ENCODE measurements at regions not wholly inside any gene's neighbourhood (a gene's known extent, or its start where the extent isn't known, plus 50 kb on each side); places are given as distances from the start of the nearest gene placed in this dataset.

GRCh38 chr10:125269716-125270115 is 109.4 kb upstream of the CTBP2 start:
- no peaks in the 10 kb centered on the region for H3K36me3 ChIP-seq (ENCODE audit: insufficient read depth, low read length)
- no peak overlapping the region for H3K9ac ChIP-seq (ENCODE audit: insufficient read length)
- no peak overlapping the region for H3K27ac ChIP-seq
- no peak for DNase-seq (ENCODE audit: low read depth, low spot score)
- no peak overlapping the region for H3K4me3 ChIP-seq
- H3K9me3 ChIP-seq (ENCODE audit: low read depth, low read length): no peaks in the 10 kb centered on the region
- TF ChIP-seq FOXP2 (optimal IDR thresholded peaks at IDR 0.05; ENCODE audit: control extremely low read depth, extremely low read length, insufficient read depth): no peak
- no peak for TF ChIP-seq EZH2 (IDR thresholded peaks at IDR 0.05)
- TF ChIP-seq POLR2AphosphoS5 (IDR thresholded peaks at IDR 0.05; ENCODE audit: borderline replicate concordance, low read depth, low read length): no peak

DNA sequence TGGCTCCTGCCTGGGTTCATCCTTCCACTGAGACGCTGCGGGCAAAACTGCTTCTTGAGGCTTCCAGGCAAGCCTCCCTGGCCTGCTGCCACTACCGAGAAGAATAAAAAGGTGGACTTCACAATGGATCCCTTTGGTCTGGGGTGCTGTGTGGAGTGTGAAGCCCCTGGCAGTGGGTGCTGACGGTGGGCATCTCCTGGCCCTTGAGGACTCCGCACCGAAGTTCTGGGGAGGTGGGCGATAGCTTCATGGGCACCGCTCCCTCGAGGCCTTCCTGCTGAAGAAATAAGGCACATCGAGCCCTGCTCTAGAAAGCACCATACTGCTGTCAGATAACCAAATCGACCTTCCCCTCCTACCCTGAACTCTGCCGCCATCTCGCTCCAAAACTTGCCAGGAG is 106.6 kb upstream of the CTBP2 start:
- Histone ChIP-seq H3K36me3 (ENCODE audit: insufficient read depth, low read length) (no peaks in the 10 kb centered on the region), H3K9ac (ENCODE audit: insufficient read length) (no peak overlapping the region), H3K27ac (no peak overlapping the region), H3K4me3 (no peak overlapping the region), H3K9me3 (ENCODE audit: low read depth, low read length) (no peaks in the 10 kb centered on the region)
- TF ChIP-seq POLR2AphosphoS5 (IDR thresholded peaks at IDR 0.05; ENCODE audit: borderline replicate concordance, low read depth, low read length): no peak
- TF ChIP-seq FOXP2 (optimal IDR thresholded peaks at IDR 0.05; ENCODE audit: control extremely low read depth, extremely low read length, insufficient read depth): no peak
- no peak for TF ChIP-seq EZH2 (IDR thresholded peaks at IDR 0.05)
- DNase-seq (ENCODE audit: low read depth, low spot score): no peak

DNA sequence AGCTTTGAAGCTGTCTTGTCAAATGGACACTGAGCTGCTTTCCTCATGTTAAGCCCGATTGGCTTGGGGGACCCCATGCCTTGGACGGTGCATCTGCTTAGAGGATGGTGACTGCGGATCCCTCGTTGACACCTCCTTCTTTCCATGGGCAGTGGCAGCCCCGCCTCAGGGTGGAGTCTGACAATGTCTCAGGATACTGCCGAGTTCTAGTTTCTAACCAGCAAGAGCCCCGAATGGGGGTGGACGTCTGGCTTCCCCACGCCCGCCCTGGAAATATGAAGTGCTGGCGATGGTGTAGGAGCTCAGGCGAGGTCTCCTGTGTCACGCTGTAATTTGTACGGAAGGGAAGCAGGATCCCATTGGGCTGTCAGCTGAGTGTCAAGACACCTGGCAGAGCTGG is 106.2 kb upstream of the CTBP2 start:
- DNase-seq (ENCODE audit: low read depth, low spot score): no peak

GRCh38 chr10:125265579-125265955 is 105.2 kb upstream of the CTBP2 start:
- TF ChIP-seq EZH2 (IDR thresholded peaks at IDR 0.05): no peak
- no peak overlapping the region for H3K27ac ChIP-seq
- no peak for DNase-seq (ENCODE audit: low read depth, low spot score)
- H3K36me3 ChIP-seq (ENCODE audit: insufficient read depth, low read length): no peaks in the 10 kb centered on the region
- no peaks in the 10 kb centered on the region for H3K9me3 ChIP-seq (ENCODE audit: low read depth, low read length)
- H3K4me3 ChIP-seq: no peak overlapping the region
- H3K9ac ChIP-seq (ENCODE audit: insufficient read length): no peak overlapping the region

More for the DNA sequence above, 106.2 kb upstream of the CTBP2 start:
- Histone ChIP-seq H3K4me3 (no peak overlapping the region), H3K9me3 (ENCODE audit: low read depth, low read length) (no peaks in the 10 kb centered on the region), H3K36me3 (ENCODE audit: insufficient read depth, low read length) (no peaks in the 10 kb centered on the region), H3K27ac (no peak overlapping the region), H3K9ac (ENCODE audit: insufficient read length) (no peak overlapping the region)
- TF ChIP-seq EZH2 (IDR thresholded peaks at IDR 0.05) (no peak), POLR2AphosphoS5 (IDR thresholded peaks at IDR 0.05; ENCODE audit: borderline replicate concordance, low read depth, low read length) (no peak), FOXP2 (optimal IDR thresholded peaks at IDR 0.05; ENCODE audit: control extremely low read depth, extremely low read length, insufficient read depth) (no peak)

DNA sequence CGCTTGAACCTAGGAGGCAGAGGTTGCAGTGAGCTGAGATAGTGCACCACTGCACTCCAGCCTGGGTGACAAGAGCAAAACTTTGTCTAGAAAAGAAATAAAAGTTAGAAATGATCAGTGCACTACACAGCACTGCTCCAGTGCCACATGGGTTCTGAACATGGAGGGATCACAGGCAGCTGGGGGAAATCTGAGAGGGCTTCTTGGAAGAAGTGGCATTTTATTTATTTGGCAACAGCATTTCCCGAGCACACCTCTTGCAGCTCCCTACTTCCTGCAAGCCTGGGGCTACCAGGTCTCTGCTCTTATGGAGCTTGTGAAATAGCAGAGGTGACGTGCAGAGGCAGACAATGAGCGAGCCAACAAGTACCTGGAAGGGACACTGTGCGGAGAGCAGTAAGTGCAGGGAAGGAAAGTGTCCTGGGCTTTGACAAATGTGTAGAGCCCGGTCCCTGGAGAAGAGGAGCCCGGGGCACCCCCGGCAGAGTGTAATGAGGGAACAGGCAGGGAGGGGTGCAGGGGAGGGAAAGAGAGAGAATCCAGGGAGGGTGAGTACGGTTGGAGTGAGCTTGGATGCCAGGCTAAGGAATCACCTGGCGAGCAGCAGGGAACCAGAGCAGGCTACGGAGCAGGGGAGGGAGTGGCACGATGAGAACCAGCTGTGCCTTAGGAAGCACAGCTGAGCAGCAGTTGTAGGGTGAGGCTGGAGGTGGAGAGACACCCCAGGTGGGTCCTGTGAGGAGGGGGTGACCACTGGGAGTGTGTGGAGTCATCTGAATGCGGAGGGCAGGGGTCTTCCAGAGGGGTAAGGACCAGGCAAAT is 104.6 kb upstream of the CTBP2 start:
- Histone ChIP-seq H3K27ac (no peak overlapping the region), H3K36me3 (ENCODE audit: insufficient read depth, low read length) (no peaks in the 10 kb centered on the region), H3K4me3 (no peak overlapping the region), H3K9me3 (ENCODE audit: low read depth, low read length) (no peaks in the 10 kb centered on the region), H3K9ac (ENCODE audit: insufficient read length) (no peak overlapping the region)
- TF ChIP-seq EZH2 (IDR thresholded peaks at IDR 0.05): no peak
- no peak for TF ChIP-seq FOXP2 (optimal IDR thresholded peaks at IDR 0.05; ENCODE audit: control extremely low read depth, extremely low read length, insufficient read depth)
- no peak for TF ChIP-seq POLR2AphosphoS5 (IDR thresholded peaks at IDR 0.05; ENCODE audit: borderline replicate concordance, low read depth, low read length)
- DNase-seq (ENCODE audit: low read depth, low spot score): no peak

GRCh38 chr10:125264091-125264490 is 103.7 kb upstream of the CTBP2 start:
- Histone ChIP-seq H3K4me3 (no peak overlapping the region), H3K27ac (no peak overlapping the region), H3K9me3 (ENCODE audit: low read depth, low read length) (no peaks in the 10 kb centered on the region), H3K9ac (ENCODE audit: insufficient read length) (no peak overlapping the region), H3K36me3 (ENCODE audit: insufficient read depth, low read length) (no peaks in the 10 kb centered on the region)
- no peak for TF ChIP-seq EZH2 (IDR thresholded peaks at IDR 0.05)
- no peak for TF ChIP-seq FOXP2 (optimal IDR thresholded peaks at IDR 0.05; ENCODE audit: control extremely low read depth, extremely low read length, insufficient read depth)
- TF ChIP-seq POLR2AphosphoS5 (IDR thresholded peaks at IDR 0.05; ENCODE audit: borderline replicate concordance, low read depth, low read length): no peak
- DNase-seq (ENCODE audit: low read depth, low spot score): no peak

GRCh38 chr10:125263551-125263950 is 103.2 kb upstream of the CTBP2 start:
- Histone ChIP-seq H3K27ac (no peak overlapping the region), H3K36me3 (ENCODE audit: insufficient read depth, low read length) (no peaks in the 10 kb centered on the region), H3K9me3 (ENCODE audit: low read depth, low read length) (no peaks in the 10 kb centered on the region), H3K9ac (ENCODE audit: insufficient read length) (no peak overlapping the region), H3K4me3 (no peak overlapping the region)
- no peak for TF ChIP-seq FOXP2 (optimal IDR thresholded peaks at IDR 0.05; ENCODE audit: control extremely low read depth, extremely low read length, insufficient read depth)
- TF ChIP-seq POLR2AphosphoS5 (IDR thresholded peaks at IDR 0.05; ENCODE audit: borderline replicate concordance, low read depth, low read length): no peak
- no peak for TF ChIP-seq EZH2 (IDR thresholded peaks at IDR 0.05)
- no peak for DNase-seq (ENCODE audit: low read depth, low spot score)

DNA sequence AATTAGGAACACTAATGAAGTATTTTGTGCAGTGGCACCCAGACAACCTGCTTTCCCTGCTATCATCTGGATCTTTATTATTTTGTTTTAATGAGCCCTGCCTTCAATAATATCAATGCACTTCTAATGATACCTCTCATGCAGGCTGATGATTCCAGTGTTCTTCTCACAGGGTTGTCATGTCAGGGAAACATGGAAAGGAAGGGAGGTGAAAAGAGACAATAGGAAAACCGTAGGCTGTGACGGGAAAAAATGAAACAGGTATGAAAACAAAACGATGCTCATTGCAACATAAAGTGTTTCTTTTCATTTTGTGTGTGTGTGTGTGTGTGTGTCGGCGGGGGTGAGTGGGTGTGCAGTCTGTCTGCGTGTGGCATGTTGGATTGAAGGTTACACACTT is 102.6 kb upstream of the CTBP2 start:
- no peaks in the 10 kb centered on the region for H3K9me3 ChIP-seq (ENCODE audit: low read depth, low read length)
- H3K9ac ChIP-seq (ENCODE audit: insufficient read length): no peak overlapping the region
- H3K4me3 ChIP-seq: no peak overlapping the region
- no peak for DNase-seq (ENCODE audit: low read depth, low spot score)
- TF ChIP-seq POLR2AphosphoS5 (IDR thresholded peaks at IDR 0.05; ENCODE audit: borderline replicate concordance, low read depth, low read length) (no peak), EZH2 (IDR thresholded peaks at IDR 0.05) (no peak), FOXP2 (optimal IDR thresholded peaks at IDR 0.05; ENCODE audit: control extremely low read depth, extremely low read length, insufficient read depth) (no peak)
- no peak overlapping the region for H3K27ac ChIP-seq
- H3K36me3 ChIP-seq (ENCODE audit: insufficient read depth, low read length): no peaks in the 10 kb centered on the region

- TF ChIP-seq POLR2AphosphoS5 (IDR thresholded peaks at IDR 0.05; ENCODE audit: borderline replicate concordance, low read depth, low read length): no peak
- no peak for TF ChIP-seq EZH2 (IDR thresholded peaks at IDR 0.05)
- TF ChIP-seq FOXP2 (optimal IDR thresholded peaks at IDR 0.05; ENCODE audit: control extremely low read depth, extremely low read length, insufficient read depth): no peak
Measured at GRCh38 chr10:125262409-125262808, 102.0 kb upstream of the CTBP2 start.

More at GRCh38 chr10:125262409-125262808, 102.0 kb upstream of the CTBP2 start:
- no peak overlapping the region for H3K27ac ChIP-seq
- H3K9me3 ChIP-seq (ENCODE audit: low read depth, low read length): no peaks in the 10 kb centered on the region
- no peak overlapping the region for H3K4me3 ChIP-seq
- no peaks in the 10 kb centered on the region for H3K36me3 ChIP-seq (ENCODE audit: insufficient read depth, low read length)
- no peak overlapping the region for H3K9ac ChIP-seq (ENCODE audit: insufficient read length)
- no peak for DNase-seq (ENCODE audit: low read depth, low spot score)

Measured in SK-N-MC (cell line).